LNCAP (cell line): ENCODE measurements at regions not wholly inside any gene's neighbourhood (a gene's known extent, or its start where the extent isn't known, plus 50 kb on each side); places are given as distances from the start of the nearest gene placed in this dataset.

Source experiments
- CTCF ChIP-seq: fragments of 450-650 bp; IDR thresholded peaks from 2 replicates; pipeline ENCODE4 v1.5.1; 2017; ENCODE audit warnings: mild to moderate bottlenecking

GRCh38 chr5:84885485-84886258 is 501.0 kb upstream of the EDIL3 start:
- no peak for TF ChIP-seq CTCF

GRCh38 chr5:84881737-84882136 is 497.1 kb upstream of the EDIL3 start:
- no peak for TF ChIP-seq CTCF

- no peak for TF ChIP-seq CTCF
These were observed 489.5 kb upstream of the EDIL3 start for GRCh38 chr5:84874196-84874595.

GRCh38 chr5:84872768-84873167 is 488.1 kb upstream of the EDIL3 start:
- TF ChIP-seq CTCF = no peak

GRCh38 chr5:84870369-84870768 is 485.7 kb upstream of the EDIL3 start:
- TF ChIP-seq CTCF = no peak

GRCh38 chr5:84869675-84870074 is 485.0 kb upstream of the EDIL3 start:
- TF ChIP-seq CTCF = no peak

- no peak for TF ChIP-seq CTCF
These were observed 478.3 kb upstream of the EDIL3 start for GRCh38 chr5:84863020-84863419.

GRCh38 chr5:84862132-84862531 is 477.5 kb upstream of the EDIL3 start:
- no peak for TF ChIP-seq CTCF
